Activated CD8-positive, alpha-beta memory T cell treated with anti-CD3 and anti-CD28 coated beads for 36 hours (primary cell): ENCODE measurements at regions not wholly inside any gene's neighbourhood (a gene's known extent, or its start where the extent isn't known, plus 50 kb on each side); places are given as distances from the start of the nearest gene placed in this dataset.

ENCODE experiments used
- CTCF ChIA-PET: fragments of 350-600 bp; sonication (Branson Sonifier 250); formaldehyde crosslinking; loops from one replicate; lab custom pipeline; 2021; ENCODE audit warnings: antibody characterized with exemption; lab: Charles Lee
- POLR2A ChIA-PET: fragments of 350-600 bp; sonication (Branson Sonifier 250); formaldehyde crosslinking; loops from one replicate; lab custom pipeline; 2021; ENCODE audit warnings: antibody characterized with exemption; lab: Charles Lee

DNA sequence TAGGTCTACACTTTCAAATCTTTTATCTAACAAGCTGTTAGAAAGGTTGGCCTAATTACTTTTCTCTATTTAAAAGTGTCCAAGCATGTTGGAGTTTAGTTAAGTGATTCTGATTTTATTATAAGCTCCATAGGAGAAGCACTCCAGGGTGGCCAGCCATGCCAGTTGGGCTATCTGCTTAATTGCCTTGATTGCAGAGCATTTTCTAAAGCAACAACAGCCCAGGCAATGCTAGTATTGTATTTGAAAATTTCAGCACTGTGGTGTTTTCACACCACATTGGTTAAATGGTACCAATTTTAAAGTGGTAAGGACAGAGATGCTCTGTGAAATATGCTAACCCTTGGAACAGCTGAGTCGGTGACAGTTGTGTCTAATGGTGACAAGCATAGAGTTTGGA, 510.5 kb upstream of the CDH8 start:
- POLR2A ChIA-PET, result no interaction called here
- CTCF ChIA-PET, result no interaction called here

DNA sequence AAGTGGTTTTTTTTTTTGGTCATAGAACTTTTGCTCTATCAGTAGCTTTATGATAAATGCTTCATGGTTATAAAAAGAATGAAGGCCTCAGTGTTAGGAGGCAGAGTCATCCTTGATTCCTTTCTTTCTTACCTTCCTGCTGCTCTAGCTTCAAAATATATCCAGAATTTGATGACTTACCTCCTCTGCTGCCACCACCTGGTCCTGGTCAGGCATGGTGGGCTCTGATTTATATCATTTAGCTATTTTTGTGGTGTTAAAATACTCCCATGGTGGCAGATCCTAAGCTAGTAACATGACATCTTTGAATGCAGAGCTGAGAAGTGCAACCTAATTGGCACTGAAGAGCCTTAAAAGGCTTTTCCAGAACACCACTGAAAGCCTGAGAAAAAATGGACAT, 508.8 kb upstream of the CDH8 start:
- CTCF ChIA-PET, result no interaction called here
- POLR2A ChIA-PET, result no interaction called here

DNA sequence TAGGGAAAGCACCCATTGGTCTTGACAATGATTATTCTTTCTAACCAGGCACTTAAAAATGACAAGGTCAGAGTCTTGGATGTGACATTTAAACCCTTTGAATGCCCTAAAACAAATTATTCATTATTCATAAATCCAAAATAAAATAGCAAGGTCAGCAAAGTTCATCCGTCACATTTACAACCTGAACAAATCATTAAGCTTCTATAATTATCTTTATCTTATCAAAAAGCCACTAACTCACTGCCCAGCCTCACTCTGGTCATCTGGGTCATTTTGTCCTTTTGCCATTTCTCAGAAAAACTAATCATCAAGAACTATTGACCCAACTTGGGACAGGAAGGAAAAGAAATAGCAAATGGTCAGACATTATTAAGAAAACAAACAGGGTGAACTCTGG, 507.3 kb upstream of the CDH8 start:
- POLR2A ChIA-PET, result no interaction called here

DNA sequence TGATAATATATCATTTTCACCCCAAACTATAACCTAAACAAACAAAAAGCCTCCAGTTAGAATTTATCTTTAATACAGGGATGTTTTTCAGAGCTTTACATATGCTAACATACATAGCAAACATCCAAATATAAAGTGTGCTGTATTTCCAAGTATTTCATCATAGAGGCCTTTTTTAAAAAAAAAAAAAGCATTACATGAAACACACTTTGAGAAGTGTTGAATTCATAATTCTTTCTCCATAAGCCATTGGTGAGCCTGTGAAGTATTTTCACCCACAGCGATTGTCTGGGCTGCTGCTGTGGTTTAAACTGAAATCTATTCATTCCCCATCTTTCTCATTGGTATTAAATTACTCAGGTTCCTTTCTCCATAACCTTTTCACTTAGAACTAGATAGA, 503.4 kb upstream of the CDH8 start:
- ChIA-PET POLR2A (no interaction called here), CTCF (no interaction called here)

More for the DNA sequence above, 507.3 kb upstream of the CDH8 start:
- CTCF ChIA-PET, result no interaction called here

DNA sequence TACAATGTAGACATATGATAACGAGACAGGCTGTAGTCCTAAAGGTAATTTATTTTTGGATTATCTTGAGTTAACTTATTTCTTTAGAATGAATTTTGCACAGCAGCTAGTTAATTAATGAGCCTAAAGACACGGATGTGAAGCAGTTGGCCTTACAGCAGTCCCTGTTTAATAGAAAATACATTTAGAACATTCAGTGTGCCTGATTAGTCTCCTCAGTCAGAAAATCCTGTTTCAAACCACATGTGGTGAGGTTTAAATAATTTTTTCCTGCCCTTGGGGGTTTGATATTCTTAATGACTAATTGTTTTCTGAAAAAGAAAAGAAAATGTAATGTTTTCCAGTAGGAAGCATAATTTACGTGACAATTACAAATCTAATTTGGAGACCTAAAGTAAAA, 494.2 kb upstream of the CDH8 start:
- ChIA-PET CTCF (no interaction called here), POLR2A (no interaction called here)

DNA sequence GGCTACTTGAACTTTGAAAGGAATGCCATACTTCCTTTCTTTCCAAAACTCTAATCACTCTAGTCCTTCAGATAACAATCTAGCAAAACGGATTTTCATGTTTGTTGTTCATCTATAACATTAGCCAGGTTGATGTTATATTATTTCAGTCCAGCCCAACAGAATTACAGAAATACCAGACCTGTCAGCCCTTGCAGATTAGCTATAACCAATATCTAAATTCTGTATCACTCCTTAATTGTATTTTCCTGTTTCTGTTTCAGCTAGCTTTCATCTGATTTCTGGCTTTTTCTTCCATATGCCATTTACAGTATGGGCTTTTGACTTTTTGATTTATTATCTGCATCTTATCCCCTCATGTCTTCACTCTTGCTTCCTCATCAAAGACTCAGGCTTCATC, 479.8 kb upstream of the CDH8 start:
- CTCF ChIA-PET, result no interaction called here
- POLR2A ChIA-PET, result no interaction called here

DNA sequence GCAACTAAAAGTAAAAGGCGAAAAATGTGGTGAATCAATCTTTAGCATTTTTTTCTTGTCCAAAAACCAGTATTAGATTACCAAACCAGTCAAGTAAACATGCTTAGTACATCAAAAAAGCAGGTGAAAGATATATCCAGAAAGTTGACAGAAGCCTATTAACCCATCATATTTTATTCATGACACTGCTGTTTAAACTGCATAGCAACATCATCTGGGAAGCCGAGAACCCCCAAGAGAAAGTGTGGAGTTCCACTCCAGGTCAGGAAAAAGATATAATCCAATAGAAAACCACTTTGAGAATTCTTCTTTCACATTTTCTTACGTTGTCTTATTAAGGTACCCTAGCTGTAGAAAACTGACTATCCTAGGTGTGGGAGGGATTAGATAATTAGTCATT, 466.8 kb upstream of the CDH8 start:
- ChIA-PET POLR2A (no interaction called here), CTCF (no interaction called here)

DNA sequence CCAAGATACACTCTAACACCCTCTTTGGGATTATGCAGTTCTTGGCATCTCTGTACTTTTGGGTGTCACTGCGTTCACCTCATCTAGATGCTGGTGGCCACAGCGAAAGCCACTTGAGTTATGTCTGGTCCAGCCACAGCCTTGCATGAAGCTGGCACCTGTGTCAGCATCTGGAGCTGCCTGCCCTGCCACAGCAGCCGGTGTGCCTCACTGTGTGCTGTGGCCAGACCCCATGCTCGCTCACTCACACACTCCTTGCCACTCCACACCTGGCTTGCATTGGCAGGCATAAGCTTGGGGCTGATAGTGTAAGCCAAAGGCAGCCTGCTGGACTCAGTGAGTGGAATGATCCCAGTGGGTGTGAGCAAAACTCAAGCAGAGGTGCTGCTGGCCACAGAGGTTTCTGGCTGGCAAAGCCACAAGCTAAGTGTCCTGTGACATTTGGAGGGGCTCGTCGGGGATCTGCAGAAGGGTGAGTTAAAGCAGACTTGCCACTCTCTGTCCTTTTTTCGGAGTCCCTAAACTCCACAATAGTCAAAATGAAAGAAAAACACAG, 442.7 kb upstream of the CDH8 start:
- ChIA-PET CTCF (no interaction called here), POLR2A (no interaction called here)

DNA sequence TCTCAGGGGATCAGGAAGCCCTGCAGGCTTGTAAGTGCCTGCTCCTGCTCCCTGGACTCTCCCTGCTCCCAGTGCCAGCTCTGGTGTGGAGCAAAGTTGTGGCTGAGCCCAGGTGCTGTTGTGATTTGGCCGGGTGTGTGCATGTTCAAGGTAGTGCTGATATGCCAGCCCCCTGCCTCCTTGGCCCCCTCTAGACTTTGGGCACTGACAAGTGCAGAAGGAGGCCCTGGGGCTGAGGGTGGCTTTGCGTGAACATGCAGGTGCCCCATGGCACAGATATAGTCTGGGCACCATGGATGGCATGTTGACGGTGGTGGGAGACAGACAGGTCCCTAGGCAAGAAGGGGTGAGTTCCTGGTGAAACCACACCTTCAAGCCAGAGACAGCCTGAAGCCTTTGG, 441.6 kb upstream of the CDH8 start:
- ChIA-PET POLR2A (no interaction called here), CTCF (no interaction called here)

DNA sequence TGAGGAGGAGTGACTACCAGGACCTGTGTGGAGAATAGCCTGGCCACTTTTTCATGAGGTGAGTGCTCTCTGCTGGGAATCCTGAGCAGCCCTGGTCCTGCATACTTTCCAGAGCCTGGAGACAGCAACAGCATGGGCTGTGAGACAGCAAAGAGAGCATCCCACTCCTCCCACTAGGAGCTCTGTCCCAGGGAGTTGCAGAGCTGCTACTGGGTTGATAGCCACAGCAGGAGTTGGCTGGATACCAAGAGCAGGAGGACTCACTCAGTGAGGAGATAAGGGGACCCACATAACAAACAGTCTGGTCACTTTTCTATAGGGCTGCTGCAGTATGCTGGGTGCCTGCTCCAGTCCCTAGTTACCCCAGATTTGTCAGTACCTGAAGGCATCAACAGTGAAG, 439.3 kb upstream of the CDH8 start:
- ChIA-PET POLR2A (no interaction called here), CTCF (no interaction called here)

DNA sequence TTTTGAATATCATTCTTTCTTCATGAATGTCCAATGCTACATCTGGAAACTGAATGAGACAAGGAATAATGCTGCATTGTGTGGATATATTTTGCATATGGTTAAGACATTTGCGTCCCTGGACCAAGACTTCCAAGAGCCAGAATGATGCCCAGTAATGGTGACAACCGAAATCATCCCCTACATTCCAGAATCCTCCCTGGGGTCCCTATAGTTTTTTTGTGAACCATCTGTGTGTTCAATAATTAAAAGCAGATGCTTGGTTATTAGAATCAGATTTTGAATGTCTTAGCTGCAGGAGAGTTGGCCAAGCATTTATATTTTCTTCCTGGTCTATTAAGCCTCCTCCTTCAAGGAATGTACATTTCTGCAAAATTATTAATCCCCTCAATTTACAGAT, 426.7 kb upstream of the CDH8 start:
- ChIA-PET CTCF (no interaction called here), POLR2A (no interaction called here)

DNA sequence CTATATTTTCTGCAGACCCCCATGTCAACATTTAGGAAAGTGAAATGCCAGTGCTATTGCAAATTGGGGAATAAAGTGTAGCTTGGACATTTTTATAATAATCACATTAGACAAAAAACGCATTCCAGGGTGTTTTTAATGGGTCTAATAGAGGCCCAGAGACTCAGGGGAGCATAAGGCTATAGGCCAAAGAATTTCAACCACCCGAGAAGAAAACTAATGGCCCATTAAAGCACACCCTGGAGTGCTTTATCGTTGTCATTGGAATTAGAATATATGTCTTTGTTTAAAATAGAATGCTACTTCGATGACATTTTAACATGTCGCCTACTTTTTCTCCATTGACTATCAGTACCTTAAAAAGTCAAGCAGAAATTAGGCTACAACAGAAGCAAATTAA, 414.1 kb upstream of the CDH8 start:
- ChIA-PET CTCF (no interaction called here), POLR2A (no interaction called here)

DNA sequence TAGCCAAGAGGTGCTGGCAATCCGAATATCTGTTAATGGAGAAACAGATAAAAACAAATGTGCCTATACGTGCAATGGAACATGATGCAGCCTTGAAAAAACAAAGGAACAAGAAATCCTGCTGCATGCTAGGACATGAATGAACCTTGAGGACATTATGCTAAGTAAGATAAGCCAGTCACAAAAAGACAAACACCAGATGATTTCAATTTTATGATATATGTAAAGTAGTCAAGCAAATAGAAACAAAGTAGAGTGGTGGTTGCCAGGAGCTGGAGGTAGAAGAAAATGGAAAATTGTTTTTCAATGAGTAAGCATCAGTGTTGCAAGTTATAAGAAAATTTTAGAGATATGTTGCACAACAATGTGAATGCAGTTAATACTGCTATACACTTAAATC, 409.7 kb upstream of the CDH8 start:
- ChIA-PET CTCF (no interaction called here), POLR2A (no interaction called here)

DNA sequence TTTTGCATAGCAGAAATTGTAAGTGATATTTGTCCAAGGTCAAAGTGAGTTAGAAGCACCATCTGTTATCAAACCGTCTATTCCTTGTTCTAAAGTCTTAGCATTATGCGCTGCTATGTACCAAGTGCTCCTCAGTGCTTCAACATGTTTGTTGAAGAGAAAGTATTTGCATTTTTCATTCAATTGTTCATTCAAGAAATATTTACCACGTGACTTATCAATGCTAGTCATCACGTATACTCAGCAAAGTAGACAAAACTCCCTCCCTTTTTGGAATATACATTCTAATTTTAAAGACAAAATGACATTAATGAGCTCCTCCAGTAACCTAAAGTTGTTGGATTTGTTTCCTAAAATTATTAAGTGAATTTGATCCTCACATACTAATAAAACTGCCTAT, 388.0 kb upstream of the CDH8 start:
- ChIA-PET POLR2A (no interaction called here), CTCF (no interaction called here)

DNA sequence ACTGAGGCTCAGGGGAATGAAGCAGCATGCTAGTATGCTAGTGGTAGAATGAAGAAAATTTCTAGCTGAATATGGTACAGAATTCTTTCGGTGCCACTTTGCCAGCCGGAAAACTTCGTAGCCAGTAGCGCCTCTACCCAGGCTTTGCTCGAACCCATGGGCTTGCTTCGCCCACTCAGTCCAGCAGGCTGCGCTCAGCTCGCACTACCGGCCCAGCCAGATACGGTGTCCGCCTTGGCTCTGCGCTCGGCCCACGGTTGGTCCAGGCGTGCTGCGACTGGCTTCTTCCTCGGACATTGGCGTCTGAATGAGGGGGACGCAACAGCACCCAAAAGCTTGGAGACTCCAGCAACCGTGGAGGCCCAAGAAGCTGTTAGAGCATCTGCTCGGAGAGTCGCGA, 372.5 kb upstream of the CDH8 start:
- CTCF ChIA-PET, result no interaction called here
- POLR2A ChIA-PET, result no interaction called here

DNA sequence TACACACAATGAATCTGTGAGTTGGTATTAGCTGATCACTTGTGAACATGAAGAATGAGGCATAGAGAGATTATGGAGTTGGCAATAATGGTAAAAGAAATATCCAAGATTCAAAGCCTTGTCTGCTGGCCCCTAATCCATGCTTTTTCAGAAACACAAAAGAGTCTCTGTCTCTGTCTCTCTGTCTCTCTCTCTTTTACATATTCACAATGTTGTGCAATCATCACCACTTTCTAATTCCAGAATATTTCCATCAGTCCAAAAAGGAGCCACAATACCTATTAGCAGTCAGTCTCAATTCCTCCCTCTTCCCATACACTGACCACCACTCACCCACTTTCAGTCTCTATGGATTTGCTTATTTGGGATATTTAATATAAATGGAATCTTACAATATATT, 370.1 kb upstream of the CDH8 start:
- CTCF ChIA-PET, result no interaction called here
- POLR2A ChIA-PET, result no interaction called here

DNA sequence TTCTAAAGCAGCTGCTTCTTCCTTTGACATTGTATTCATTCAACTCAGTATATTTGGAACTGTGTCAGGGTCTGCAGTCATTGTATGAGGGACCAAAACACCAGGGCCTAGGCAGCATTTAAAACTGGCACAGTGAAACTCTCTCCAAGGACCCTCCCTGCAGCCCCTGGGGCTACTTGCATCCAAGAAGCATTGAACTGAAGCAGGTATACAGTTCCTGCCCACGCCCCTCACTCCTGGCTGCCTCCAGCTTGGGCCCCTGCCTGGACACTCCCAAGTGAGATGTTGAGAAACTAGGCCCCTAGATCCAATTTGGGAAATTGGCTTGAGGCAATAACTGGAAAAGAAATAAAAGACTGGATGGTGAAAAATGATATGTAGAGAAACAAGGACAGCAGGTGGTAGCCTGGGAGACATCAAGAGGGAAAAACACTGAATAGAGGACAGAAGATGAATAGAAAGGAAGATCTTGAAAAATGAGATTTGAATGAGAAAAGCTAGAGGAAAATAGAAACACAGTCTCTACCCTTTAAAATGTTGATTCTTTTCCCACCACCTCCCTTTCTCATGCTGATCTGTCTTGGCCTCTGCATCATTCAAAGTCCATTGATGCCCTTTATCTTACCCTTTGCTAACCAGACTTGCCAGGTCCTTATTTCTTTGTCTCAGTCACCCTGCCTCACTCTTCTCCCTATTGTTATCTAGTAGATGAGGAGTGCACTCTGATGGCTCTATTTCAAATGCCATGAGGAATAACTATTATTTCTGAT, 368.8 kb upstream of the CDH8 start:
- ChIA-PET POLR2A (no interaction called here), CTCF (no interaction called here)

DNA sequence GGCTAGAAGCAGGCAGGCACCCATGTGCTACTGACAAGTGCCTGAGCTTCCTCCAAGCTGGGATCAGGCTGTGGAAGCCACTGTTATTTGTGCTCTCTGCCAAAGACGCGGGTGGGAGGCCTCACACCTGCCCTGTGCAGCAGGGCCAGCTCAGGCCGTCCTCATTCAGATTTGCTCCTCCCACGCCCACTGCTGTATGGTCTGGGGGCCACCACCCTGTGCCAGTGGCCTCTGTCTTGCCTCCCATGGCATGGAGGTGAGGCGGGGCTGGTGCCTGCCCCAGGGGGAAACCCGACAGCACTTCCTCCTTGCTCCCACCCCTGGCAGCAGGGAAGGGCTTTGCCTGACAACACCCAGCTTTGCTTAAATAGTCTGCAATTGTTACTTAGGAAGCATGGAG, 356.5 kb upstream of the CDH8 start:
- POLR2A ChIA-PET, result no interaction called here
- CTCF ChIA-PET, result no interaction called here

DNA sequence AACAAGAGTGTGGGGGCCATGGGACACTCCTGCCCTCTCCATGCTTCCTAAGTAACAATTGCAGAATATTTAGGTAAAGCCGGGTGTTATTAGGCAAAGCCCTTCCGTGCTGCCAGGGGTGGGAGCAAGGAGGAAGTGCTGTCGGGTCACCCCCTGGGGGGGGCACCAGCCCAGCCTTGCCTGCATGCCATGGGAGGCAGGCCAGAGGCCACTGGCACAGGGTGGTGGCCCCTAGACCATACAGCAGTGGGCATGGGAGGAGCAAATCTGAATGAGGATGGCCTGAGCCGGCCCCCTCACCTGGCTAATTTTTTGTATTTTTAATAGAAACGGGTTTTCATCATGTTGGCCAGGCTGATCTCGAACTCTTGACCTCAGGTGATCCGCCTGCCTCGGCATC, 355.7 kb upstream of the CDH8 start:
- POLR2A ChIA-PET, result no interaction called here
- CTCF ChIA-PET, result no interaction called here

DNA sequence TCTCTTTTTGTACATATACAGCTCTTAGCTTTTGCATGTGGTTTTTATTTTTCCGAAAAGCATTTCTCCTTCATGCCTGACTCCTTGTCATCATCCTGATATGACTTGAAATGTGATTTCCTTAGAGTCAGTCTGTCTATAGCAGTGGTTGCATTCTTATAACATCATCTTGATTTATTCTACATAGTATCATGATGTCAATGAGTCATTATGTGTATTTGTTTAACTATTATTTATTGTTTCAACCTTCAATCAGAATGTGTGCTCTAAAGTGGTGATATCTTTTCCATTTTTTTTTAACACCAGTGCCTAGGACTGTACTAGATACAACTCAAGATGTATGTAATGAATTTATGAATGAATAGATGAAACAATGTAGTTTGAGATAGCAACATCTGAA, 354.9 kb upstream of the CDH8 start:
- ChIA-PET POLR2A (no interaction called here), CTCF (no interaction called here)

DNA sequence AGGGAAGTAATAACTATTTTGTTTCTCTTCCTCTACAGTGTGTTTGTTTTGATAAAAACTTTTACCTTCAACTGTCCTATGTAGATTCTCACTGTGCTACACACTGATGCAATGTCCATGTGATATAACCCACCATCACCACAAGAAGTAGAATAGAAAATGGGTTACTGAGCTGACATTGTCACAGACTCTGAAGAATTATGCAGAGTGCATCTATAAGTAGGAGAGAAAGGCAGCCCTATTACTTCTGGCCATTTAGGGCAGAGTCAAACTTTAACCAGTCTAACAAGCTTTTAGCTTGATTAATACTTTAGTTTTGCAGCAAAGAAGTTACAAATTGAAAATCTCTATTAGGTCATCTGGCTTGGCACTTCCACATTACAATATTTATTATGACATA, 354.0 kb upstream of the CDH8 start:
- POLR2A ChIA-PET, result no interaction called here
- CTCF ChIA-PET, result no interaction called here

DNA sequence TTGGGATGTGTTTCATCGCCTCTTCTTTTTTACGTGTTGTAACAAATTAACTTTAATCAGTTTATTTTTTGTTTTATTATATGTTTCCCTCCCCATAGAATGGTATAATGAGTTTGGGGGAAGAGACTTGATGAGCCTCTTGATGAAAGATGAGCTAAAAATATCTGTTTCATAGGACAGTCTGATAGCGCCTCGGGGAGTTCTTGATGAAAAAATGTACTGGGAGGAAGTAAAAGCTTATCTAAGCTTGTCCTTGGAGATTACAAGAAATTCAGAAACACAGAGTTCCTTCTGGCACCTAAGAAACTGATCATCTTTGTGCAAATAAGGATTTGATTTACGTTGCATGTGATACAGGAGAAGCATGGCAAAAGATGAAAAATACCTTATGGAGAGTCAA, 350.2 kb upstream of the CDH8 start:
- CTCF ChIA-PET, result no interaction called here
- POLR2A ChIA-PET, result no interaction called here
